ENCODE measurements at regions not wholly inside any gene's neighbourhood (a gene's known extent, or its start where the extent isn't known, plus 50 kb on each side); places are given as distances from the start of the nearest gene placed in this dataset.

DNA sequence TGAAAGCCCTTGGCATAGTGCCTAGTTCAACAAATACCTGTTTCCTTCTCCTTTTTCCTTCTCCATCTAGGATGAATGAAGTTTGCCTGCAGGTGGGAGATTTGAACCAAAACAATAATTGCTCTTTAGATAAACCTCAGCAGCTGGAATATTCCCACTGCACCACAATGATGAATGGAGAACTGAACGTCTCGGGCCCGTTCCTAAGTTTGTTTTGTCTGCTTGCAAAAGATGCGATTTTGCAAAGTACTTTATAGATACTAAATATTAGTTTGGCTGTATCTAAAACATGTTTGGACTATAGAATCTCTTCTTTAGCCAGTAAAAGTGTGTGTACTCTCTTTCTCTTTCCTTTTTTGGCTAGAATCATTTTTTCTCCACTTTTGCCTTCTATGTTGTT is 75.8 kb upstream of the BMPER start:
- H3K9me3 ChIP-seq (ENCODE audit: control insufficient read depth in 2 of 2, insufficient read depth in 1 of 2, low read depth in 1 of 2, low read length in 1 of 2), result no peaks in the 10 kb centered on the region
- WGBS, 3 donors, result 76 to 85% (median 80%) methylated on average over 4 of the region's 4 CpGs
- DNase-seq, result no peak
- no peak overlapping the region for H3K27ac ChIP-seq (ENCODE audit: low read depth in 1 of 3, low read length in 2 of 3)
- H3K36me3 ChIP-seq (ENCODE audit: control insufficient read depth in 3 of 3, insufficient read depth in 2 of 3, low read depth in 1 of 3, low read length in 3 of 3), result no peaks in the 10 kb centered on the region
- H3K4me3 ChIP-seq (ENCODE audit: low read depth in 1 of 3, low read length in 3 of 3), result no peak overlapping the region
- no peak for FAIRE-seq
- peaks cover 0 to 2% (median 0%) of the 10 kb centered on the region in 3 donors for H3K27me3 ChIP-seq (ENCODE audit: control insufficient read depth in 3 of 3, insufficient read depth in 3 of 3, low read length in 3 of 3)
- no peaks in the 10 kb centered on the region for H3K4me1 ChIP-seq (ENCODE audit: control insufficient read depth in 3 of 3, insufficient read depth in 2 of 3, low read depth in 1 of 3, low read length in 2 of 3)

DNA sequence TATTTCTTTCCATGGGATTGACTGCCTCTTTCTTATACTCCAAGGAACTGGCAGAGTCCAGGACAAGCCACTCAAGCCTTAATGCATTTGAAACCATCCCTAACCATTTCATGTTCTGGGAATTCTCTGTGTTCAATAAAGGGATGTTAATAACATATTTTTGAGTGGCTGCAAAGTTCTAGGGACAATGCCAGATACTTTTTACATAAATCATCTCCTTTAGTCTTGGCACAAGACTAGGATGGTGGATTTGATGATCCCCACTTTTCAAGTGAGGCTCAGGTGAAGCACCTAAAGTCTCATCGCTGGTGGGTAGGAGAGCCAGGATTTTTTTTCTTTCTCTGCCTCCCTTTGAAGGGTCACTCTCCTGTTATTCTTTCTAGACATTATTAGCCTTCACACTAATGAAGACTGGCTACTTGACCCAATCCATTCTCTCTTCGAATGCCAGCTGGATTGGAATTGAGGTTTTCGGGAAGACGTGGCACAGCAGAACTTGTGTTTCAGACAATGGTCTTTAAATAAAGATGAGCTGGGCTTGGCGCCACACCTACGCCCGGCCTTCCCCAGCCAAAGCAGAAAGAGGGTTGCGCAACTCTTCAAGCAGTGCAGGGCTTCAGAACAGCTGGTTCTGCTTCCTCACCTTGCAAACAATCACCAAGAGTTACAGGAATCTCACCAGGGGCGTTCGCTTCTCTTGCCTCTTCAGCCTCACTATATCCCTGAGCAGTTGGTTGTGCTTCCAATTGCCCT is 73.8 kb upstream of the BMPER start:
- Histone ChIP-seq H3K4me3 (ENCODE audit: low read depth in 1 of 3, low read length in 3 of 3) (no peak overlapping the region), H3K9me3 (ENCODE audit: control insufficient read depth in 2 of 2, insufficient read depth in 1 of 2, low read depth in 1 of 2, low read length in 1 of 2) (no peaks in the 10 kb centered on the region), H3K27me3 (ENCODE audit: control insufficient read depth in 3 of 3, insufficient read depth in 3 of 3, low read length in 3 of 3) (peaks cover 0 to 2% (median 0%) of the 10 kb centered on the region in 3 donors), H3K36me3 (ENCODE audit: control insufficient read depth in 3 of 3, insufficient read depth in 2 of 3, low read depth in 1 of 3, low read length in 3 of 3) (no peaks in the 10 kb centered on the region), H3K27ac (ENCODE audit: low read depth in 1 of 3, low read length in 2 of 3) (peak overlapping the region in 1 of 3 donors; percentile 46), H3K4me1 (ENCODE audit: control insufficient read depth in 3 of 3, insufficient read depth in 2 of 3, low read depth in 1 of 3, low read length in 2 of 3) (no peaks in the 10 kb centered on the region)
- FAIRE-seq (no peak), DNase-seq (no peak)
- 73 to 84% (median 79%) methylated on average over 10 of the region's 10 CpGs for WGBS, 3 donors

- H3K9me3 ChIP-seq (ENCODE audit: control insufficient read depth in 2 of 2, insufficient read depth in 1 of 2, low read depth in 1 of 2, low read length in 1 of 2), result no peaks in the 10 kb centered on the region
- peaks cover 0 to 2% (median 0%) of the 10 kb centered on the region in 3 donors for H3K27me3 ChIP-seq (ENCODE audit: control insufficient read depth in 3 of 3, insufficient read depth in 3 of 3, low read length in 3 of 3)
- H3K27ac ChIP-seq (ENCODE audit: low read depth in 1 of 3, low read length in 2 of 3), result peak overlapping the region in 1 of 3 donors; percentile 46
- FAIRE-seq, result no peak
- DNase-seq, result no peak
- no peak overlapping the region for H3K4me3 ChIP-seq (ENCODE audit: low read depth in 1 of 3, low read length in 3 of 3)
- H3K4me1 ChIP-seq (ENCODE audit: control insufficient read depth in 3 of 3, insufficient read depth in 2 of 3, low read depth in 1 of 3, low read length in 2 of 3), result no peaks in the 10 kb centered on the region
- WGBS, 3 donors, result 69 to 86% (median 83%) methylated on average over 7 of the region's 7 CpGs
- no peaks in the 10 kb centered on the region for H3K36me3 ChIP-seq (ENCODE audit: control insufficient read depth in 3 of 3, insufficient read depth in 2 of 3, low read depth in 1 of 3, low read length in 3 of 3)
Measured at GRCh38 chr7:33832271-33832721, 73.0 kb upstream of the BMPER start.

DNA sequence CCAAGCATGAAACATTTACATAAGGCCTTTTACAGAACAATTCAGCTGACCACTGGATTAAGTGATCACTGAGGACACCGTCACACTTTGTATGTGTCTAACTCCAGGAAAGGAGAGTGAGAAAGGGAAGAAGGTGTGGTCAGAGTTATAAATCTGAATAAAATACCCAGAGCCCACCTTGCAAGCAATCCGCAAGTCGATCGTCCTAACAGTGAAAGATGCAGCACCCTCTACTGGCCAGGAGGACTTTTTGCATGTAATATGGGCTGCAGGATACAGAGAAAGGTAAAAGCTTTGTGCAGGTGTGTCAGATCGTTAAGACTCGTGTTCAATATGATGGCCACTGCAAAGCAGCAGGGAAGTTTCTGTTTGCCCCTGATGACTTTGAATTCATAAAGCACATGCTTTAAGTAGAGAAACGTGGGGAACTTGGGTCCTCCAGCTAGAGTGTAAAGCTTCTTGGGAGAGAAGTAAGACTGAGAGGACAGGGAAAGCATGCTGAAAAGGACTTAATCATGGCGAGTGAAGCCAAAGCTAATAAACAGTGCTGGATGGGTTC is 68.5 kb upstream of the BMPER start:
- FAIRE-seq (no peak), DNase-seq (no peak)
- WGBS, 3 donors, result 85 to 88% (median 87%) methylated on average over 8 of the region's 8 CpGs
- no peaks in the 10 kb centered on the region for H3K27me3 ChIP-seq (ENCODE audit: control insufficient read depth in 3 of 3, insufficient read depth in 3 of 3, low read length in 3 of 3)
- H3K9me3 ChIP-seq (ENCODE audit: control insufficient read depth in 2 of 2, insufficient read depth in 1 of 2, low read depth in 1 of 2, low read length in 1 of 2), result no peaks in the 10 kb centered on the region
- H3K36me3 ChIP-seq (ENCODE audit: control insufficient read depth in 3 of 3, insufficient read depth in 2 of 3, low read depth in 1 of 3, low read length in 3 of 3), result no peaks in the 10 kb centered on the region
- H3K27ac ChIP-seq (ENCODE audit: low read depth in 1 of 3, low read length in 2 of 3), result no peak overlapping the region
- no peaks in the 10 kb centered on the region for H3K4me1 ChIP-seq (ENCODE audit: control insufficient read depth in 3 of 3, insufficient read depth in 2 of 3, low read depth in 1 of 3, low read length in 2 of 3)
- H3K4me3 ChIP-seq (ENCODE audit: low read depth in 1 of 3, low read length in 3 of 3), result no peak overlapping the region

DNA sequence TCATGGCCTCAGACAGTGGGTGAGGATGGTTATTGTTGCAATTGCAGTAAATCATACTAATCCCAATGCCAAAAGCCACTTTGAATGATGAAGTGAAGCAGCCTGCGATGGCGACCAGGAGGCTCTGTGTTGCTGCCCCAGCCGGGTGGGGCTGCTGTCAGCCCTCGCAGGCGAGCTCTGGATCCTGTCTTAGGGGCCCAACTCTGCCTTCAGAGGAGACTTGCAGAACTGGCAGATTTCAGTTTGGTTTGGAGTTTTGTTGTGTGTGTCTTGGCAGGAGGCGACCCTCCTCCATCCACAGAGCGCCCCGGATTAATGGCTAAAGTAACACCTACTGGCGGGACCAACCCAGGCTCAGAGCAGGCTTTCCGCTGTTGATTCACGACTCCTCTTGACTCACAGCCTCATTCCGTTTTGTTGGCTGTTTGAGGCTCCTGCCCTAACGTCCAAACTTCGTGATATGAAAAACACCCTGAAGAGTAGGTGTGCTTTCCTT is 67.9 kb upstream of the BMPER start:
- H3K27ac ChIP-seq (ENCODE audit: low read depth in 1 of 3, low read length in 2 of 3), result no peak overlapping the region
- WGBS, 3 donors, result 83 to 92% (median 91%) methylated on average over 14 of the region's 14 CpGs
- H3K4me1 ChIP-seq (ENCODE audit: control insufficient read depth in 3 of 3, insufficient read depth in 2 of 3, low read depth in 1 of 3, low read length in 2 of 3), result no peaks in the 10 kb centered on the region
- no peaks in the 10 kb centered on the region for H3K36me3 ChIP-seq (ENCODE audit: control insufficient read depth in 3 of 3, insufficient read depth in 2 of 3, low read depth in 1 of 3, low read length in 3 of 3)
- H3K4me3 ChIP-seq (ENCODE audit: low read depth in 1 of 3, low read length in 3 of 3), result no peak overlapping the region
- no peak for FAIRE-seq
- DNase-seq, result no peak
- no peaks in the 10 kb centered on the region for H3K27me3 ChIP-seq (ENCODE audit: control insufficient read depth in 3 of 3, insufficient read depth in 3 of 3, low read length in 3 of 3)
- H3K9me3 ChIP-seq (ENCODE audit: control insufficient read depth in 2 of 2, insufficient read depth in 1 of 2, low read depth in 1 of 2, low read length in 1 of 2), result no peaks in the 10 kb centered on the region

DNA sequence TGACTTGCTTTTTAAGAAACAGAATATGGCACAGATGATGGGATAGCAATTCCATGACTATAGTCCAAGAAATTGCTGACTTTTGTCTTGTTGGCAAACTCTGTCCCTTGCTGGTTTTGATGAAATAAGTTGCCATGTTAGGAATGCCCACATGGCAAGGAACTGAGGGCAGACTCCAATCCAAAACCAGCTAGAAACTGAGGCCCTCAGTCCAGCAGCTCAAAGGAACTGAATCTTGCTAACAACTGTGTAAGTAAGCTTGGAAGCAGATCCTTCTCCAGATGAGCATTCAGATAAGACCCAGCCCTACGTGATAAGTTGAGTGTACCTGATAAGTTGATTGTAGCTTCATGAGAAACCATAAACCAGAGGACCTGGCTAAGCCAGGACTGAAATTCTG is 64.3 kb upstream of the BMPER start:
- Histone ChIP-seq H3K9me3 (ENCODE audit: control insufficient read depth in 2 of 2, insufficient read depth in 1 of 2, low read depth in 1 of 2, low read length in 1 of 2) (no peaks in the 10 kb centered on the region), H3K36me3 (ENCODE audit: control insufficient read depth in 3 of 3, insufficient read depth in 2 of 3, low read depth in 1 of 3, low read length in 3 of 3) (no peaks in the 10 kb centered on the region), H3K4me3 (ENCODE audit: low read depth in 1 of 3, low read length in 3 of 3) (no peak overlapping the region), H3K4me1 (ENCODE audit: control insufficient read depth in 3 of 3, insufficient read depth in 2 of 3, low read depth in 1 of 3, low read length in 2 of 3) (no peaks in the 10 kb centered on the region), H3K27me3 (ENCODE audit: control insufficient read depth in 3 of 3, insufficient read depth in 3 of 3, low read length in 3 of 3) (no peaks in the 10 kb centered on the region), H3K27ac (ENCODE audit: low read depth in 1 of 3, low read length in 2 of 3) (no peak overlapping the region)
- 13 to 72% (median 61%) methylated on average over 1 of the region's 1 CpG for WGBS, 3 donors
- DNase-seq (no peak), FAIRE-seq (no peak)

DNA sequence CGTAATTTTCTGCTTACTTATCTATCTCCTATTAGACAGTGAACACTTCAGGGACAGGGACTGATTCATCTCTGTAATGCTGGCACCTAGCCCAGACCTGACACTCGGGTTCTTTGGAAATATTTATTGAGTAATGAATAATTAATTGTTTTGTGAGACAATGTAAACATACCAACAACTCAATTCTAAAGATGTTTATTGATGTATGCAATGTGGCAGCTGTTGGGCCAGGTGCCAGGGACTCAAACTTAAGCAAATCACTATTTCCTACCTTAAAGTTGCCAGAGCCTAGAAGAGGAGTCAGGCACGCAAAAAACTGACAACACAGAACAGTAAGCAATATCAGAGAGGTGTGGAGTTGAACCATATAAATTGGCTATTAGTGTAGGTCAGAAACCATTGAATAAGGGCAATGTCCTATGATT is 63.6 kb upstream of the BMPER start:
- no peak for FAIRE-seq
- no peak overlapping the region for H3K27ac ChIP-seq (ENCODE audit: low read depth in 1 of 3, low read length in 2 of 3)
- 31 to 48% (median 32%) methylated on average over 3 of the region's 3 CpGs for WGBS, 3 donors
- no peaks in the 10 kb centered on the region for H3K27me3 ChIP-seq (ENCODE audit: control insufficient read depth in 3 of 3, insufficient read depth in 3 of 3, low read length in 3 of 3)
- no peaks in the 10 kb centered on the region for H3K4me1 ChIP-seq (ENCODE audit: control insufficient read depth in 3 of 3, insufficient read depth in 2 of 3, low read depth in 1 of 3, low read length in 2 of 3)
- no peak overlapping the region for H3K4me3 ChIP-seq (ENCODE audit: low read depth in 1 of 3, low read length in 3 of 3)
- DNase-seq, result no peak
- H3K36me3 ChIP-seq (ENCODE audit: control insufficient read depth in 3 of 3, insufficient read depth in 2 of 3, low read depth in 1 of 3, low read length in 3 of 3), result no peaks in the 10 kb centered on the region
- no peaks in the 10 kb centered on the region for H3K9me3 ChIP-seq (ENCODE audit: control insufficient read depth in 2 of 2, insufficient read depth in 1 of 2, low read depth in 1 of 2, low read length in 1 of 2)

DNA sequence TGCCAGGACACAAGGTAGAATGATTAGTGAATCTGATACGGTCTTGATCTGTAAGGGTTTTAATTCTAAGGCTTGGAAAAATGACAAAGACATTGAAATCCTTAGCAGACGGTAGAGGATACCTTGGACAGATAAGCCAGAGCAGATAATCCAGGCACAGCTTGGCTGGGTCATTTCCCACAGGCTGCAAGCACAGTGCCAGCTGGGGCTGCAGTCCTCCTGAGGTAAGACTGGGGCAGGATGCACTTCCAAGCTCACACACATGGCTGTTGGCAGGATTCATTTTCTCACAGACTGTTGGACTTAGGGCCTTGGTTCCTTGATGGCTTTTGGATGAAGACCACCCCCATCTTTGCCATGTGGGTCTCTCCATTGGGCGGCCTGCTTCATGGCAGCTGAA is 63.2 kb upstream of the BMPER start:
- DNase-seq (no peak), FAIRE-seq (no peak)
- Histone ChIP-seq H3K36me3 (ENCODE audit: control insufficient read depth in 3 of 3, insufficient read depth in 2 of 3, low read depth in 1 of 3, low read length in 3 of 3) (no peaks in the 10 kb centered on the region), H3K27me3 (ENCODE audit: control insufficient read depth in 3 of 3, insufficient read depth in 3 of 3, low read length in 3 of 3) (no peaks in the 10 kb centered on the region), H3K4me3 (ENCODE audit: low read depth in 1 of 3, low read length in 3 of 3) (no peak overlapping the region), H3K9me3 (ENCODE audit: control insufficient read depth in 2 of 2, insufficient read depth in 1 of 2, low read depth in 1 of 2, low read length in 1 of 2) (no peaks in the 10 kb centered on the region), H3K27ac (ENCODE audit: low read depth in 1 of 3, low read length in 2 of 3) (no peak overlapping the region), H3K4me1 (ENCODE audit: control insufficient read depth in 3 of 3, insufficient read depth in 2 of 3, low read depth in 1 of 3, low read length in 2 of 3) (no peaks in the 10 kb centered on the region)
- 58 to 81% (median 67%) methylated on average over 3 of the region's 3 CpGs for WGBS, 3 donors
